HG02588 (cell line): ENCODE measurements at regions not wholly inside any gene's neighbourhood (a gene's known extent, or its start where the extent isn't known, plus 50 kb on each side); places are given as distances from the start of the nearest gene placed in this dataset.
A peak's percentile ranks its signal among the peaks of the same experiment; 100 is the strongest.
"Not testable (repeated sequence)": the region's sequence is repeated elsewhere in the genome, so short reads cannot be mapped to it uniquely, and the experiment has no call there.

ENCODE experiments used
- ATAC-seq: cut with Tn5 transposase; IDR thresholded peaks from one replicate; pipeline ENCODE4 v1.9.1; 2021; ENCODE audit warnings: mild to moderate bottlenecking, moderate library complexity; ENCODE audit not compliant: unreplicated experiment

DNA sequence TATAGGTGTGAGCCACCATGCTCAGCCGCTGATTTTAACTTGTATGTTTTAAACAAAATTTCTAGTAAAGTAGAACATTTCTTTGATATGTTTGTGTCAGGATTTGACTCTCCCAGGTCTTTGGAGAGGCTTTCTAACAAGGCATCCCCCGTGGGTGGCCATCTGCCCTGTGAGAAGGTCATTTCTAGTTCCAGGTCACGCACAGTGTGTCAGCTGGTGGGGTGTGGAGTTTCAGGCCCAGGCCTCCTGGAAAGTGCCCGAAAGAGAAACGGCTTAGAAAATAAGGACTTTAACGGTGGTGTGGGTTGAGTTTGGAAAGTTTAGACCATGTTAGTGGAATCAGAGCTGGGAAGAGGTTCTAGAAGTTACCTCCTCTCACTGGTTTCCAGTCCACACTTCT, 61.0 kb downstream of the SPDYE17 start:
- ATAC-seq, result not testable (repeated sequence)

DNA sequence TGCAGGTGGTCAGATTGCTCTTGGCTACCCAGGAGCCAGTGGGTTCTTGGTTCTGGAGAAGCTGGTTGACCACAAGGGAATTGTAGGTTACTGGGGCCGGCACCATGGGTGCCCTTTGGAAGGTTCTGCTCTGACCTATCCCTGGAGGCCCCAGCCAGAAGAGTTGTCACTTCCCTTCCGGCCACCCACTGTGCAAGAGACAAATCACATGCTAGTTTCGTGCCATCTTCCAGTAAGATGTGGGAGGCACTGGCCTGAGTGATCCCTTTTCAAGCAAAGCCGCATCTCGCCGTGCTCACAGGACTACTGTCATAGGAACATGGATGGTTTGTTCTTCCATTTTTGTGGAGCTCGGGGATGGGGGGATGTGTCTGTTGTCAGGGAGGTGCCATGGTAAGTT, 62.3 kb downstream of the SPDYE17 start:
- ATAC-seq, result not testable (repeated sequence)

DNA sequence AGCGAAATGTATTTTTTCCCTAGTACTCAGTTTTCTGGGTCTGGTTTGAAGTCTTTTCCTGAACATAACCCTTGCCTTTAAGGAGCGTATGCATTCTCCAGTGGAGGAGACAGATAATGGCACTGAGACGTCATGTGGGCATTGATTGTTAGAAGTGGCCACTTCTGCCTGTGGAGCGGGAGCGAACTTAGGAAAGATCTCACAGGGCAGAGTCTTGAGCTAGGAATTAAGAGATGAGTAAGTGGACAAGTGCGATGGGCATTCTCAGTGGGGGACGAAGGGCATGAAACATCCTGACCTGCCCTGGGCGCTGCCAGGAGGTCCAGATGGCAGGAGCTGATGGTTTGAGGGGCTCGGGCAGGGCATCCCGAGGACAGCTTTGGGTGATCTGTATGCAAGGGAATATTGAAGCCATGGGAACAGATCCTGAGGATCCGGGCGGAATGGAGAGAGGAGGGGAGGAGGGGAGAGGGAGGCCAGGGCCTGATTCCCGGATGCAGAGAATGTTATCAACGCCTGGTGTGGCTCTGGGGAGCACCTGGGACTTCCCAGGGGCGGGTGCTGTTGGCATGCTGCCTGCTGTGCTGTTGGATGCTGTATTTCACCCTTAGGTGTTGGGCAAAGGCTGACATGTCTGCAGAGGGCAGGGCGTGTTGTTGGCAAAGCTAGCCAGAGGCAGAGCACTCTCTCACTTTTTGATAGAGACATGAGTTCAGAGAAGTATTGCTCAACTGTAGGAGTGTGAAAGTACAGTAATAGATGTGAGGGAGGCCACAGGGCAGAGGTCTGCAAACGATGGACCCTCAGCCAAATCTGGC, 66.2 kb downstream of the SPDYE17 start:
- ATAC-seq, result not testable (repeated sequence)

DNA sequence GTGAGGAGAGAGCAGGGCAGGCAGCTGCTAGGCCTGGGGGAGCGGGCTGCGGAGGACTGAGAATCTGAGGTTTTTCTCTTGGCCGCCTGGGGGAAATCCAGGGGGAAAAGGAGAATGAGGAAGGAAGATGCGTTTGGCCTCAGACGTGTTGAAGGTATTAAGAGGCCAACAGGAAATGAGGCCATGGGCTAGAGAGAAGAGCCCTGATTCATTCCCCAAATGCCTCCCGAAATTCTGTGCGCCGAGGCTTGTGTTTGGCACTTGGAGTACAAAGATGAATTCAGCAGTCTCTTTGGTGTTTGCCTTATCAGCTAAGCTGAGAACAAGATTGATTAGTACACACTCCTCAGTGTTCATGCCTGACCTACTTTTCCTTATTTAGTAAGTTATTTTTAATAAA, 68.1 kb downstream of the SPDYE17 start:
- ATAC-seq, result not testable (repeated sequence)

DNA sequence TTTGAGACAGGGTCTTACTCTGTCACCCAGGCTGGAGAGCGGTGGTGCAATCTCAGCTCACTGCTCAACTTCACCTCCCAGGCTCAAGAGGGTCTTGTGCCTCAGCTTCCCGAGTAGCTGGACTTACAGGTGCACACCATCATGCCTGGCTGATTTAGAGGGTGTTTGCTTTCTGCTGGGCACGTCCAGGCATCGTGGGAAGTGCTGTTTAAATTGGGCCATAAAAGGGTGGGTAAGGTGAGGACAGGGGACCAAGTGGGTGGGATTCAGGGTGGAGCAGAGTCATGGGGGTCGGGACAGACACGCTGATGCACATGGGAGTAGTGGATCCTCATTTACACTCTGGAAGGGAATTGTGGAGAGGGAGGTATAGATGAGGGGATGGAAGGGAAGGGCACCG, 69.1 kb downstream of the SPDYE17 start:
- ATAC-seq, result not testable (repeated sequence)

DNA sequence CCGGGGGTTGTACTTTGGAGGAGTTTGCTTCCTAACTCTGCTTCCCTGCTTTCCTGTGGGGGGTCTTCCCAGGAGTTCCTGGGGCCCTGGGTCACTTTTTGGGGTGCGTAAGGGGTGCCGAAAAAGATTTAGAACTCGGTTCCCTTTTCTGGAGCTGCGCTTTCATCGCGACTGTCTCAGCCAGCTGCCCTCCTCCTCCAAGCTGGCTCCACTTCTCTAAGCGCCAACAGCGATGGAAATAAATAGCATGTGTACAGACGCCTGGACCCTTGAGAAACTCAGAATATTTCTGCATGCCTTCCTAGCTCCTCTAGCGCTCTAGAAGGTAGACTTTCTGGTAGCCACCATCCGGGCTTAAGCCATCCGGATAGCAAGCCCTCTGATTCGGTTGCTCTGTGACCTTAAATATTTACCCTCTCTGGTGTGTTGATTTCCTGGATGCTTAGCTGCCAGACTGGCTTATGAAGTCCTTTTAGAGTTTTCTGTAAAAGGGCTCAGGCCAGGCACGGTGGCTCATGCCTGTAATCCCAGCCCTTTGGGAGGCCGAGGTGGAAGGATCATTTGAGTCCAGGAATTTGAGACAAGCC, 71.7 kb downstream of the SPDYE17 start:
- ATAC-seq, result peak; percentile 15

DNA sequence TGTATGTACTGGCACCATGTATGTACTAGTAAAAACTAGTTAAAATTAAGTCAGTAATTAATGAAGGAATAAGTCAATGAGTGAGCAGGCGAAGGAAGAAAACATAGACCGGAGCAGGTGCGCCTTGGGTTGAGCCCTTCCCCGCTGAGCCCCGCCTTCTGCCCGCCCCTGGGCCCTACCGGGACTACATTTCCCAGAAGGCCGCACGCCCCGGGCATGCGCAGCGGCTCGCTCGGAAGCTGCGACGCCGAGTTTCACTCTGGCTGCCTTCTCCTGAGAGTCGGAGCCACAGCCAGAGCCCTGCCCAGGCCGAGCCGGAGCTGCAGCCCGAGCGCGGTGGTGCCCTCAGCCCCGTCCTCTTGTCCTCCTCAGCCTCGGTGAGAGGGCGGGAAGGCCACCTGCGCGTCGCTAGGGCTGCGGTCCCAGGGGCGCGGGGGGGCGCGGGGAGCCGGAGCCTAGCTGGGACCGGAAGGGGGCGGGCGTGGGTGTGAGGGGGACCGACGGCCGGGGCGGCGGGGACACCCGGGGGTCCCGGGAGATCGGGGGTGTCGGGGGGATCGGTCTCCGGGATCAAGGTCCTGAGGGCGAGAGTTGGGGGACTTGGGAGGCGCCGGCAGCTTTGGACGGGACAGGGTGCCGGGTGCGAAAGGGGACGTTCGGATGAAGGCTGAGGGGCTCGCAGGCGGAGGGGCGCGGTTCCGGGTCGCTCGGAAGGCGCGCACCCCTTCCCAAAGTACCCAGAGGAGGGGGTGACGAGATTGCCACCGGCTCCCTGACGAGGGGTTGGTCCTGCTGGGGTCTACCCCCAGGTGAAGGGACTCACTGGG, 72.4 kb downstream of the SPDYE17 start:
- ATAC-seq, result peak; percentile 98

DNA sequence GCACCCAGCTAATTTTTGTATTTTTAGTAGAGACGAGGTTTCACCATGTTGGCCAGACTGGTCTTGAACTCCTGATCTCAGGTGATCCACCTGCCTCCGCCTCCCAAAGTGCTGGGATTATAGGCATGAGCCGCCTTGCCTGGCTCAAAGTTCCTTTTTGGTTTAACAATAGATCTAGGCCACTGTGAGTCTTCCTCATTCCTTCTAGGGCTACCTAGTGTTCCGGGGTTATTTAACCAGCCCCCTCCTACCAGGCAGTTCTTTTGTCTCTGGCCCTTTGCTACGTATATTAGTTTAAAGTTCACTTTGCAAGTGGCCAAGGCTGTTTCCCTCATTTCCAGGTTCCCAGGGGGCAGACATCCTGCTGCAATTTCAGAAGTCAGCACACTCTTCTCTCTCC, 75.6 kb downstream of the SPDYE17 start:
- not testable (repeated sequence) for ATAC-seq

DNA sequence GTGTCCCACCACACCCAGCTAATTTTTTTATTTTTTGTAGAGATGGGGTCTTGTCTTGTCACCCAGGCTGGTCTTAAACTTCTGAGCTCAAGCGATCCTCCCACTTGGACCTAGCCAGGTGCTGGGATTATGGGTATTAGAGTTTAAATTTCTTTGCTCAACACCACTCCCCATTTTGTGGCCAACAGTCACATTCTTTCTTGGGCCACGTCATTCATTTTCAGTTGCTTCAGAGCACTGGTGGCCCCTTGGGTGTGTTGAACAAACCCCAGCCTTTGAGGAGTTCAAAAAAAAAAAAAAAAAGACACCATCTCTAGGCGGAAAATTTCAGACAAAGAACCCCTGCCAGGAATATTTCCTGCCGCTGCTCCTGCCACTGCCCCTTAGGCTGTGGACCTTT, 77.0 kb downstream of the SPDYE17 start:
- ATAC-seq, result not testable (repeated sequence)

DNA sequence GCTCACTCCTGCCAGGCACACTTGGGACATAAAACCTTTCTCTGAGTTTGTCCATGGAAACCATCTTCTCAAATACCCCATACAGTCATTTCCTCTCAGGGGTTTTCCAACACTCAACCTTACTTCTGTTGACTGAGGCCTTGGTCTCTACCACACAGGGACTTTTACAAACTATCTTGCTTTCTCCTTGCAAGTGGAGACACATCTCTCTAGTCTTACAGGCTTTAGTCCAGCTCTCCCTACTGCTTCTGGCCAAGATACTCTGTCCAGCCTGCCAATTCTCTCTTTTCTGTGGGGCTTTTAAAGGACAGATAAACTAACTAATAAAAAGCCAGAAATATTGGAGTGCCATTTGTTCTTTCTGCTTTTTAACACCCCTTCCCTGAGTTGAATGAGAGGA, 87.6 kb downstream of the SPDYE17 start:
- ATAC-seq, result peak; percentile 85

DNA sequence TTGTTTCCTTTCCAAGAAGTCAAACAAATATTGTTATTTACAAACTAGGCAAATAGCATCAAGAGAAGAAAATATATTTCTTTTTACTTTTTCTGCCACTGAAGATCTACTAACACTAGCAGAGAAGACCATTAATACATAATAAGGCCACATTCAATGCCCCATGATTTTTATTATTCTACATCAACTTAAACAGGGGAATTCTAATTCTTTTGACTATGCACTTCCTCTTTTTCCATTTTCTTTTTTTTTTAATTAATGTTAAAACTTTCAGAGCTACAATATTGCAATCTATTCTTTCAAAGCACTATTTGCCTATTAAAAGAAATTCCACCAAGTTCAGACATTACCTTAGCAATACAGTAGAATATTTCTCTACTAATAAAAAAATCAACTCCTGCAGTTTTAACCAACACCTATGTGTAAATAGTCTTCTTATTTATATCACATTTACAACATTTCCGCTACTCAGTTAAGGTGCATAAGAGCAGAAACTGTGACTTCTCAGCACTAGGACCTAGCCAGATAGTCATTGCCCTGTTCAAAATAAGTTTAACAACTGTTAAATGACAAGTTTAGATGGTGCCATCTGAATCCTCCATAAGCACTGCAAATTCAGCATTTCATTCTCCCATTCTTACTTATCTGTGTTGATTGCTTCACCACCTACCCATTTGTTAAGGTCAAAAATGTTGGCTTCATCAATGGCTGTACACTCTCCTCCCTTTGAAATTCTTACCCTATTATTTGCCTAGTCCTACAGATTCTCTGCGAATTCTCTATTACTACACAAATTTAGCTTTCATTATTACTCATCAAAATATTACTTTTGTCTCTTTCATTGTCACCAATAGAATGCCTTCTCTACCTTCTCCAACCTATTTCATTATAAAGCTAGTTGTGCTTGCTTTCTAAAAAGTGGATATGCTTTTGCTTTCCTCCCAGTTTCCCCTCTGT, 90.1 kb downstream of the SPDYE17 start:
- not testable (repeated sequence) for ATAC-seq

DNA sequence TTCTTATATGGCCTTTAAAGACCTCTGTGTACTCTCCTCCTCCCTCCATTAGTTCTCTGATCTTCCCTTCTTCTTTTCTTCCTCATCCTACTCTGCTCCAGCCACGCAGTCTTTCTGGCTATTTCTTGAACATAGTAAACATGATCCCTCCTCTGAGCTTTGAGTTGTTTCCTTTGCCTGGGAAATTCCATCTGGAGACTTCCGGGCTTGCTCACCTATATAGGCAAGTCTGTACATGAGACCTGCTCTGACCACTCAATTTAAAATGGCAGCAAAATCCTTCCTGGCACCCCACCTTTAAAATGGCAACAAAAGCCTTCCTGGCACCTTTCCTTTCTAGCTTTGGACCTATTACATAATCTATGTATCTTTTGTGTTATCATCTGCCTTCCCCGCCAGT, 94.4 kb downstream of the SPDYE17 start:
- not testable (repeated sequence) for ATAC-seq

DNA sequence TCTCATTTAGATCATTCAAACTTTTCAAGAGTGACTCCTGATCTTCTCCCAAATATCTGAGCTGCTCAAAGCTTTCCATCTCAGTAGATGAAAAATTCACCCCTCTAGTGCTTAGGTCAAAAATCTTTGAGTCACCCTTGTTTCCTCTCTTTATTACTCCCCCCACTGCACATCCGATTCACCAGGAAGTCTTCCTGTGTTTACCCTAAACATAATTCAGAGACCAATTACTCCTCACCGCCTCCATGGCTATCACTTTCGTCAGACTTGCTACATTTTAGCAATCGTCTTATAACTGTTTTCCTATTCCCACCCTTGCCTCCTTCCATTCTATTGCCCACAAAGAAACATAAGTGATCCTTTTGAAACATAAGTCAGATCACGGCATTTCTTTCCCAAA, 94.8 kb downstream of the SPDYE17 start:
- ATAC-seq, result not testable (repeated sequence)

DNA sequence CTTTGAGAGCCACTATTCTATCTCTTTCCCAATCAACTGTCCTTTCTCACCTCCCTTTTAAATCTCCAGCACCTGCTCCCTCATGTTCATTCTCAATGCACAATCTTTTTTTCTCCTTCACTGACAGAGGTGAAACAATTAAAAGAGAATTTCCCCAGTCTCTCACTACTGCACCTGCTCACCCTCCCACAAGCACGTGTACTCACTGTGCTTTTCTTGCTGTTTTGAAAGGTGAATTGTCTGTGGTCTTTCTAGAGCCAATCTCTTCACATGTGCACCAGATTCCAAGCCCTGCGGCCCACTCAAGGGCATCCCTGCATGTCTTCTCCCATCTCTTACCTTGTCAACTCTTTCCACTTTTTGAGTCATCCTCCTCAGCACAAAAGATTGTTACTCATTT, 95.8 kb downstream of the SPDYE17 start:
- not testable (repeated sequence) for ATAC-seq

DNA sequence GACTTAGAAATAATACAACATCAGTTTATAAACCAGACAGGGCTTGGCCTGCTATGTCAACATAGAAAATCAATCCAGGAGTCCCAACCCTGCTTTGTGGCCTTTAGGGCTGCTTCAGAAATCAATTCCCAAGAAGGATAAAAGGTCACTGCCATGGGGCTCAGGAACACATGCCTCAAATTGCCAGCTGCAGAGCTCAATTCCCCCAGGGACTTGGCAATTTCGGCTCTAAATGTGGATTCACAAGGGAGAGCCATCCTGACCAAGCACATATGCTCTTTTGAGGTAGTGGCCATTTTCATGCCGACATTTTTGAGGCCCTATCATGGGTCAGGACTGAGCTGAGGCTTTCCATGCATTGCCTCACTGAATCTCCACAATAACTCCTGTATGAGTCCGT, 97.5 kb downstream of the SPDYE17 start:
- not testable (repeated sequence) for ATAC-seq

DNA sequence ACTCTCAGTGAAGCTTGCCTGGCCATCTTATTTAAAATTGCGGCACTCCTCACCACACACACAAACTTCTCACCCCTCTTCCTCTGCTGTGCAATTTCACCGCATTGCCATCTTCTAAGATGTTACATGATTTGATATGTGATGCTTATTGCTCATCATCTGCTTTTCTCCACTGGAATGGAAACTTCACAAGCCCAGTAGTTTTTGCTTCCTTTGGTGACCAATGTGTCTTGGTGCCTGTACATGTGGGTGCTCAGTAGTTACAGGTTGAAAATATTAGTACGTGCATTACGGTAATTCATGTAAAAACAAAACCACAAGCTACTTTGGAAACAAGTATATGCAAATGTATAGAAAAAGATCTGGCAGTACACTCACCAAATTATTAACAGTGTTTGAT, 99.2 kb downstream of the SPDYE17 start:
- ATAC-seq, result not testable (repeated sequence)

DNA sequence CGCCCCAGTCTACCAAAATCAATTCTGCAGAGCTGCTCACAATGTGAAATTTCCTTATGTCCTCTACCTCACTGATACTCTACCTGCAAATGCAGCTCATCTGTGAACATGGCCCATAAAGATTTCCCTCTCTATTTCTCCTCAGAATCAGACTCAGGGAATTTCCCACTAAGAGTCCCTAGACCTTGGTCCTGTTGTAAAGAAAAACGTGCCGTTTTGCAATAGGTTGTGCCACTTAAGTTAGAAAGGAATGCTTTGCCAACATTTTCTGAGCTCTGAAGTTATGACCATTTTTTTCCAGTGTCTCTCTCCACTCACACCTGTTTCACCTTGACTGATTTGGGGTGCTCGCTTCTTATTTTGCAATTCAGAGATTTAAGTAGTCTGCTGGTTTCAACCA, 100.7 kb downstream of the SPDYE17 start:
- ATAC-seq, result not testable (repeated sequence)

DNA sequence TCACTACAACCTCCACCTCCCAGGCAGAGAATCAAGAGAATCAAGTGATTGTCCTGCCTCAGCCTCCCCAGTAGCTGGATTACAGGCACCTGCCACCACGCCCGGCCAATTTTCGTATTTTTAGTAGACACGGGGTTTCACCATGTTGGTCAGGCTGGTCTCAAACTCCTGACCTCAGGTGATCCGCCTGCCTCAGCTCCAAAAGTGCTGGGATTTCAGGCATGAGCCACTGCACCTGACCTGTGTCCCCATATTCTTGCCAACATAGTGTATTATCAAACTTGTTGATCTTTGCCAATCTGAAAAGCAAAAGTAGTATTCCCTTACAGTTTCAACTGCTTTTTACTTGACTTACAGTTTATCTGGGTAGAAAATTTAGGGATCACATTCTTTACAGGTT, 101.7 kb downstream of the SPDYE17 start:
- ATAC-seq, result not testable (repeated sequence)

DNA sequence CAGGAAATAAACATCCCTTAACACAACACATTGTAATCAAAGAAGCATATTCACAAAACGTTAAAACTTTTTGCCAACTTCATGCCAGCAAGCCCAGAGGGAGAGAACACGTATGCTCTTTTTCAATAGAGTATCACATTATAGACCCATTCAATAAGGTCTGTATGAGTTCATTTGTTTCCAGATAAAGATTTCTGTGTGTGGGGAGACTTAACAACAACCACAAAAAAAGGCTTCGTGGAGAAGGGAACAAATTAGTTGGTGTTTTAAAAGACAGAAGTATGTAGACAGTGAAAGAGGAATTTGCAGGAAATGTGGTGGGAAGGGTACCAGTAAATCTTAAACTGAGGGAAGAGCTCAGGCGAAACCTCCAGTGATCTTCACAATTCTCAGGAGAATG, 103.4 kb downstream of the SPDYE17 start:
- not testable (repeated sequence) for ATAC-seq

DNA sequence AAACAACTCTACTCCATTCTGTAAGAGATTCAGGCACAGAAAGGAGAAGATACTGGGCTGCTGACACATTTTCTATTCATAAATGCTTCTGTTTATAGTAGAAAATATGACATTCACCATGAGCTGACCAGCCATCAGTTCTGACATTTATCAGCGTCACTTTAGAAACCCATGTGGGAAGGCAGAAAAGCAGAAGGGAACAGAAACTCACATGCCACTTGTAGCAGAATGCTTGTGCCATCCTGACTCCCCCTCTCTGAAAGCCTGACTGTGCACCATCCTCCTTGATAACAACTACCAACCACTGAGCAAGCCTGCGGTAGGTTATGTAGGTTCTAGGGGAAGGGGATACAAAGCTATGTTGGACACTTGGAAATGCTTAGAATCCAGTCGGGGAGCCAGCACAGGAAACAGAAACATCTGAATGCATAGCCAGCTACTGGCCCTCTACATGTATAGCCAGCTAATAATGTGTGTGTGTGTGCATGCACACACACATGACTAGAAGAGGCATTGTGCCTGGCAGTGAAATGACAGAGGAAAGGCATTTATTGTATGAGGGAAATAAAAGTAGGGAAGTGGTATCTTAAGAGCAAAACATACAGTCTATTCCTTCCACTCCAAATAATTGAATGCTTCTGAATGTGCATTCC, 104.3 kb downstream of the SPDYE17 start:
- ATAC-seq, result peak; percentile 83
